GM19328 (cell line): ENCODE measurements at regions not wholly inside any gene's neighbourhood (a gene's known extent, or its start where the extent isn't known, plus 50 kb on each side); places are given as distances from the start of the nearest gene placed in this dataset.
"Not testable (repeated sequence)": the region's sequence is repeated elsewhere in the genome, so short reads cannot be mapped to it uniquely, and the experiment has no call there.

Source experiments
- ATAC-seq: cut with Tn5 transposase; IDR thresholded peaks from one replicate; pipeline ENCODE4 v1.9.1; 2021; ENCODE audit warnings: mild to moderate bottlenecking, moderate library complexity; ENCODE audit not compliant: unreplicated experiment

- ATAC-seq = no peak
Observed at GRCh38 chrX:110509755-110510532, 151.3 kb downstream of the RTL9 start.

- no peak for ATAC-seq
Observed at GRCh38 chrX:110511238-110511637, 152.6 kb downstream of the RTL9 start.

- no peak for ATAC-seq
Observed at GRCh38 chrX:110512341-110512740, 153.7 kb downstream of the RTL9 start.

- ATAC-seq = no peak
Observed at GRCh38 chrX:110514509-110514908, 155.9 kb downstream of the RTL9 start.

- ATAC-seq = no peak
Observed at GRCh38 chrX:110519501-110519900, 160.9 kb downstream of the RTL9 start.

GRCh38 chrX:110519906-110520452, 161.3 kb downstream of the RTL9 start:
- no peak for ATAC-seq

- not testable (repeated sequence) for ATAC-seq
Observed at GRCh38 chrX:110520652-110521051, 162.0 kb downstream of the RTL9 start.

GRCh38 chrX:110531873-110532580, 173.4 kb downstream of the RTL9 start:
- ATAC-seq = no peak

- ATAC-seq = no peak
Observed at GRCh38 chrX:110532581-110532931, 173.9 kb downstream of the RTL9 start.

GRCh38 chrX:110536816-110537215, 178.2 kb downstream of the RTL9 start:
- no peak for ATAC-seq

- ATAC-seq = no peak
Observed at GRCh38 chrX:110541266-110541665, 182.6 kb downstream of the RTL9 start.

GRCh38 chrX:110550854-110551253, 192.2 kb downstream of the RTL9 start:
- not testable (repeated sequence) for ATAC-seq

- ATAC-seq = no peak
Observed at GRCh38 chrX:110557864-110558263, 199.2 kb downstream of the RTL9 start.

GRCh38 chrX:110558406-110558805, 199.8 kb downstream of the RTL9 start:
- no peak for ATAC-seq

- no peak for ATAC-seq
Observed at GRCh38 chrX:110561034-110561433, 202.4 kb downstream of the RTL9 start.

- no peak for ATAC-seq
Observed at GRCh38 chrX:110563282-110563681, 204.6 kb downstream of the RTL9 start.

GRCh38 chrX:110568441-110568840, 209.8 kb downstream of the RTL9 start:
- no peak for ATAC-seq

- ATAC-seq = no peak
Observed at GRCh38 chrX:110569506-110569905, 210.9 kb downstream of the RTL9 start.

GRCh38 chrX:110578270-110578669, 217.3 kb downstream of the CHRDL1 start:
- no peak for ATAC-seq

GRCh38 chrX:110584083-110584482, 211.5 kb downstream of the CHRDL1 start:
- ATAC-seq = no peak

- no peak for ATAC-seq
Observed at GRCh38 chrX:110588164-110588563, 207.5 kb downstream of the CHRDL1 start.

GRCh38 chrX:110588853-110589252, 206.8 kb downstream of the CHRDL1 start:
- no peak for ATAC-seq
